HG03045 (cell line): ENCODE measurements at regions not wholly inside any gene's neighbourhood (a gene's known extent, or its start where the extent isn't known, plus 50 kb on each side); places are given as distances from the start of the nearest gene placed in this dataset.
A peak's percentile ranks its signal among the peaks of the same experiment; 100 is the strongest.

Experiments
- ATAC-seq: cut with Tn5 transposase; IDR thresholded peaks from one replicate; pipeline ENCODE4 v1.9.1; 2021; ENCODE audit warnings: mild to moderate bottlenecking, moderate library complexity; ENCODE audit not compliant: unreplicated experiment

DNA sequence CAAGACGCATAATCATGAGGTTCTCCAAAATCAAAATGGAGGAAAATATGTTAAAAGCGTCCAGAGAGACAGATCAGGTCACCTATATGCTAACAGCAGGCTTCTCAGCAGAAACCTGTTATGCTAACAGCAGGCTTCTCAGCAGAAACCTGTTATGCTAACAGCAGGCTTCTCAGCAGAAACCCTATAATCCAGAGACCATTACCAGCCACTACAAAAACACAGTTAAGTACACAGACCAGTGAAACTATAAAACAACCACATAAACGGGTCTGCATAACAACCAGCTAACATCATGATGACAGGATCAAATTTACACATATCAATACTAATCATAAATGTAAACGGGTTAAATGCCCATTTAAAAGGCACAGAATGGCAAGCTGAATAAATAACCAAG, 1548.4 kb upstream of the TMEFF2 start:
- no peak for ATAC-seq

DNA sequence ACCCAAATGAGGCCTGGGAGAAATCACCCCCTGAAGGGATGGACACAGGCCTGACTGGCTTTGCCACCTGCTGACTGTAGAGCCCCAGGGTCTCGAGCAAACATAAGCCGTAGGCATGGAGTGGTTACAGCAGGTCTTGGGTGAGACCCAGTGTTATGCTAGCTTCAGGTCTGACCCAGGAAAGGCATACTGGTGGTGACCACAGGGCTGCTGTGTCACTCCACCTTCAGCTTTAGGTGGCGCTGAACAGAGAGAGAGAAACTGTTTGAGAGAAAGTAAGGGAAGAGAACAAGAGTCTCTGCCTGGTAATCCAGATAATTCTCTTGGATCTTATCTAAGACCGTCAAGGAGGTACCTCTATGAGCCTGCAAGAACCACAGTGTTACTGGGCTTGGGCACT, 1544.2 kb upstream of the TMEFF2 start:
- no peak for ATAC-seq

DNA sequence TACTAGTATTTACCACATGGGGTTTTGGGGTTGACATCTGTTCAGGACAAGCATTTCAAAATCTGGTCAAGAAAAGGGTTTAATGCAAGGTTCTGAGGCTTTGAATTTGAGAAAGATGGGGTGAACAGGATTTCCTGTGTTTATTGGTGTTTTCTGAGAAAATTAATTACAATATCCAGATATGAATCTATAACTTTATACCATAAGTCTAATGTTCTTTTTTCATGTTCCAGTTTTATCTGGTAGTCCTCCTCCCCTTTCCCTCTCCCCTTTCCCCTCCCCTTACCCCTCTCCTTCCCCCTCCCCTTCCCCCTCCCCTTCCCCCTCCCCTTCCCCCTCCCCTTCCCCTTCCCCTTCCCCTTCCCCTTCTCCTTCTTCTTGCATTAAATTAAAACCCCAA, 1518.2 kb upstream of the TMEFF2 start:
- ATAC-seq: no peak

- no peak for ATAC-seq
These were observed 1508.7 kb upstream of the TMEFF2 start for GRCh38 chr2:193703411-193703810.

GRCh38 chr2:193701484-193701883, 1506.8 kb upstream of the TMEFF2 start:
- no peak for ATAC-seq

DNA sequence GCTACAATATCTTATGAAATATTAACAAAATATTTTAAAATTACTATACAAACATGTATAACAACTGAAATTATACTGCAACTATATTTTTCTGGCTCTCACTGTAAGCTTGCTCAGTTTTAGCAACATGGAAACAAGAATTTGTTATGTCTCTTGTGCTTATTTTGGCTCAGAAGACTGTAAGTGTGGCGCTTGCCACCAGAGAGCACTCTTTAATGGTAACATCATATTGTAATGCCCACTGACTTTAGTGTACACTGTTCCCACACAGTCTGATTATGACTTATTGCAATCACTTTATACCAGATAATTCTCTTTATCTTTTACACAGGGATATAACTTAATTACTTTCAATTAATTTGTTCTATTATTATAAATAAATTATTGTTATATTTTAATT, 1500.6 kb upstream of the TMEFF2 start:
- no peak for ATAC-seq

GRCh38 chr2:193693758-193694157, 1499.0 kb upstream of the TMEFF2 start:
- no peak for ATAC-seq

- no peak for ATAC-seq
These were observed 1495.8 kb upstream of the TMEFF2 start for GRCh38 chr2:193690572-193690971.

GRCh38 chr2:193687195-193687594, 1492.5 kb upstream of the TMEFF2 start:
- no peak for ATAC-seq

- no peak for ATAC-seq
These were observed 1485.1 kb upstream of the TMEFF2 start for GRCh38 chr2:193679847-193680246.

- no peak for ATAC-seq
These were observed 1475.7 kb upstream of the TMEFF2 start for GRCh38 chr2:193670478-193670877.

DNA sequence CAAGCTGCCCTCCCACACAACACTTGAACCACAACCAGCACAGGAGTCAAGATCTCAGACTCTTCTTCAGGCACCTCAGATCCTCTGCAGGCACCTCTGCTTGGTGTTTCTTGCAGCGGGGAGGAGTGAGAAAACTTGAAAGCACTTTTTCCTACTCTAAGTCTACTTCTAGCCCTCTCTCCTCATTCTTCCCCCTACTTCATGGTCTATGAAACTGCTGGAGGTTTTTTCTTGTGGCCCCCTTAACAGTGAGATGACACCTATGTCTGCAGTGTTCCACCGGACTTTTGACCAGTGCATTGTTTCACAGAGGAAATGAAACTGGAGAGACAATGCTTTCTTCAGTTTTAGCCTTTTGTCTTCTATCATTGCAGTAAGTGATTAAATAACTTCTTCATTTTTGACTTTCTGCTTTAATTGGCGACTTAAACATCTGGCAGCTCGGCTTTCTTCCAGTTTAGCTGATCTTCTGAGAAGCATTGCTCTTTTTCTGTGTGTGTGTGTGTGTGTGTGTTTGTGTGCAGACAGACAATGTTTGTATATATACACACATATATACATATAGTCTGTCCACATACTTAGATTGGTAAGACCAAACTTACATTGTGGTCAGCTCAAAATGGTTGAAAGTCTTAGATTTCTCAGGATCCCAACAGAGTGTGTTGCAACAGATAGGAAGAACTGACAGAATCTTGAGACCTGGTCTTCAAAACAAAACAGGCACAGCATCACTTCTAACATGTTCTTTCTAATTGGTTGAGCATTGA, 1474.0 kb upstream of the TMEFF2 start:
- ATAC-seq: no peak

DNA sequence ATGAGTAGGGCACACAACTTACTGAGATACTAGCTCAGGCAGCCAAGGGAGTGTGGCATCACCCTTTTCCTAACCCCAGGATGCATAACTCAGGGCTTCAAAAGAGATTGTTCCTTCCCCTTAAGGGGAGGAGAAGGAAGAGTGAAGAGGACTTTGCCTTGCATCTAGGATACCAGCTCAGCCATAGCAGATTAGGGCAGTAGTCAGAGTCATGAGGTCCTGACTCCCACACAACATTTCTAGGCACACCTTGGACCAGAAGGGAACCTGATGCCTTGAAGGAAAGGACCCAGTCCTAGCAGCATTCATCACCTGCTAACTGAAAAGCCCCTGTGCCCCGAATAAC, 1433.2 kb upstream of the TMEFF2 start:
- ATAC-seq: no peak

DNA sequence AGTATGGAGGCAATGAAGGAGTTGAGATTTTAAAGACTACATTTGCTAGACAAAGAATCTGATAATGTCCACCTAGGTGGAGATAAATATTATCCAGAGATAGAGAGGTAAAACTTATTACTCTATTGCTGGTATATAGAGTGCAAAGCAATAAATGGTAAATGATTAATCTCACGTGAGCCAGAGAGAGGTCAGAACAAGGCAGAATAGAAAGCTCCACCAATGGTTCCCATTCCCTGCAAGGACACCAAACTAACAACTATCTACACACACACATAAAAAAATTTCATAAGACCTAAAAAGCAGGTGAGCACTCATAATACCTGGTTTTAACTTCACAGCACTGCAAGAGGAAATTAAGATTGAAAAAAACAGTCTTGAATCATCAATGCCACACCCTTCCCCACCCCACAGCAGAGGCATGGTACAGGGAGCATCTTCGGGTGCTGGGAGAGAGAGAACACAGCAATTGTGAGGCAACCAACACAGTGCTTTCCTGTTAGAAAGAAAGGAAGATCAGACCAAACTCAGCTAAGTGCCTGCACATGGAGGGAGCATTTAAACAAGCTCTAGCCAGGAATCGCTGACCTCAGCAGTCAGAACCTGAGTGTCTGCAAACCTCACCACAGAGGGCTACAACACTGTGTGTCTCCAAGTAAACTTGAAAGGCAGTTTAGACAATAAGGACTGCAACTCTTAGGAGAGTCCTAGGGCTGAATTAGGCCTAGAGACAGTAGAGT, 1432.6 kb upstream of the TMEFF2 start:
- no peak for ATAC-seq

- ATAC-seq: no peak
These were observed 1413.7 kb upstream of the TMEFF2 start for GRCh38 chr2:193608451-193608850.

GRCh38 chr2:193590831-193591230, 1396.1 kb upstream of the TMEFF2 start:
- ATAC-seq: no peak

DNA sequence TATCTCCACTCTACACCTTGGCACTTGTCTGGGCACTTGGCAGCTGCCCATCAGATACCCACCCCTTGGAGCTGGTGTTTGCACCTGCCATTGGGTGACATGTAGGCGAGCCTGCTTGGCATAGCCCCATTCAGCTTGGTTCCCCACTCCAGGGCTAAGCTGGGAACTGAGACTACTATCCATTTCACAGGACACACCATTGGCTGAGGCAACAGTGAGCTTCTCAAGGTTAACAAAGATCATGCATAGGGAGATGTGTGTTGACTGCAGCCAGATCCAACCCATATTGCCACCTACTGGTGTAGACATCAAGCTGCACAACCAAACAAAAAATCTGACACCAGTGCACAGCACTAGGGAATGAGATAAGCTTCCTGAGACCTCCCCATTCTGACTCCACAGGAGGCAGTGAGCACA, 1389.8 kb upstream of the TMEFF2 start:
- peak; percentile 64 for ATAC-seq

GRCh38 chr2:193583638-193584400, 1389.1 kb upstream of the TMEFF2 start:
- no peak for ATAC-seq

DNA sequence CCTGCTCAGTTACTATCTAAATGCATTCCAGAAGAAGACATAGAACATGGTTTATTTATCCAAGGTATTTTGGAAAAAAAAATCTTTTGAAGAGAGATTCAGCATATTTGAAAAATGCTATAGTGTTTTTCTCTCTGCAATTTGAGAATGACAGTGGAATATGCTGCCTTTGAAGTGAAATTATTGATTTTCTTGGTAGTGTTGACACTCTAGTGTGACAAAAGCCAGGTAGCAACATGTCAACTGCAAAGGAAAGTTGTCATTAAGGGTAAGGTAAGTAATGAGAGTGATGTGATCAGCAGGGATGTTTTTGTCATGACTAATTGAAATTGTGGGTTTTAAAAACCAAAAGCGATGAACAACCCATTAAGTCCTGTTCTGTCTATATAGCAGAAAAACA, 1387.1 kb upstream of the TMEFF2 start:
- ATAC-seq: no peak

- no peak for ATAC-seq
These were observed 1385.6 kb upstream of the TMEFF2 start for GRCh38 chr2:193580176-193580950.

GRCh38 chr2:193566886-193567285, 1372.2 kb upstream of the TMEFF2 start:
- ATAC-seq: no peak
